Tibial artery (tissue), 4 donors: ENCODE measurements at regions not wholly inside any gene's neighbourhood (a gene's known extent, or its start where the extent isn't known, plus 50 kb on each side); places are given as distances from the start of the nearest gene placed in this dataset.
"Not testable (repeated sequence)": the region's sequence is repeated elsewhere in the genome, so short reads cannot be mapped to it uniquely, and the experiment has no call there.

ENCODE experiments used
- DNase-seq, 2 donors: peaks; one replicate each; pipeline ENCODE4 v3.0.0-alpha.2; 2019
- H3K27ac ChIP-seq, 2 donors: fragments of 200-600 bp; sonication (generic) in 1 of 2; 1 replicate in 1 of 2; 2 replicates in 1 of 2; pipeline ENCODE4 v1.5.1; 2018 to 2019; ENCODE audit warnings: mild to moderate bottlenecking in 1 of 2
- H3K27me3 ChIP-seq, 2 donors: fragments of 200-600 bp; sonication (generic) in 1 of 2; one replicate each; pipeline versions ENCODE4 v1.5.1 to v1.6.0; 2016 to 2019
- H3K36me3 ChIP-seq, 3 donors: fragments of 200-600 bp; sonication (generic) in 2 of 3; one replicate each; pipeline ENCODE4 v1.5.1; 2016 to 2019; ENCODE audit warnings: mild to moderate bottlenecking in 2 of 3
- H3K4me1 ChIP-seq, 4 donors: fragments of 200-600 bp; sonication (generic) in 2 of 4; 1 replicate in 3 of 4; 2 replicates in 1 of 4; pipeline ENCODE4 v1.5.1; 2016 to 2019
- H3K4me3 ChIP-seq, 2 donors: fragments of 200-600 bp; sonication (generic) in 1 of 2; 1 replicate in 1 of 2; 2 replicates in 1 of 2; pipeline ENCODE4 v1.5.1; 2018 to 2019; ENCODE audit warnings: mild to moderate bottlenecking in 2 of 2
- H3K9me3 ChIP-seq, 3 donors: fragments of 200-600 bp; sonication (generic) in 1 of 3; one replicate each; pipeline ENCODE4 v1.5.1; 2016 to 2019
- intact Hi-C: fragments of 100-400 bp; cut with DNase I; formaldehyde crosslinking; loops from one replicate; pipeline ENCODE4 v1.15.0; 2023; ENCODE audit warnings: low total_unique reads
- TF ChIP-seq, protein P1 (sequence below), 2 experiments: fragments of 200-600 bp in 1 of 2; fragments of 450-650 bp in 1 of 2; IDR thresholded peaks; one replicate each; pipeline ENCODE4 v1.5.1; 2017 to 2019; ENCODE audit warnings: antibody characterized with exemption in 2 of 2, mild to moderate bottlenecking in 1 of 2, moderate library complexity in 1 of 2

DNA sequence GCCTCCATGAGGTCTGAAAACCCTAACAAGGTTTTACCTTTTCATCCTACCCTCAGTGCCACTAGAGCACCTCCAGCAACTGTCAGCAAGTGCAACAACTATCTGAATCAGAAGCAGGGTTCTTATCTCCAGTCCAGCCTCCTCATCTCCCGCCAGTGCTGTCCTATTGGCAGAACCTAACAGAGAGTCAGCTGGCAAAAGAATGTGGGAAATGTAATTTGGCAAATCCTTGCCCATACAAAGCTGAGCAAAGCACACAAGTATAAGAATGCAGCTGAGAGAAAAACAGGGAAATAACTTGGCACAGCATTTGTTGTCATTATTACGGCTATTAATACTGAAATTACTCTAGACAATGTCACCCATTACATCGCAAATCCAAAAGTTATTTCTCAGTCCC, 124.2 kb downstream of the ATP6V1G3 start:
- intact Hi-C loops = no loop called here
- Histone ChIP-seq H3K4me3 (no peak overlapping the region), H3K27me3 (no peaks in the 10 kb centered on the region), H3K27ac (no peak overlapping the region), H3K36me3 (no peaks in the 10 kb centered on the region), H3K9me3 (no peaks in the 10 kb centered on the region), H3K4me1 (no peaks in the 10 kb centered on the region)
- TF ChIP-seq, protein P1, sequence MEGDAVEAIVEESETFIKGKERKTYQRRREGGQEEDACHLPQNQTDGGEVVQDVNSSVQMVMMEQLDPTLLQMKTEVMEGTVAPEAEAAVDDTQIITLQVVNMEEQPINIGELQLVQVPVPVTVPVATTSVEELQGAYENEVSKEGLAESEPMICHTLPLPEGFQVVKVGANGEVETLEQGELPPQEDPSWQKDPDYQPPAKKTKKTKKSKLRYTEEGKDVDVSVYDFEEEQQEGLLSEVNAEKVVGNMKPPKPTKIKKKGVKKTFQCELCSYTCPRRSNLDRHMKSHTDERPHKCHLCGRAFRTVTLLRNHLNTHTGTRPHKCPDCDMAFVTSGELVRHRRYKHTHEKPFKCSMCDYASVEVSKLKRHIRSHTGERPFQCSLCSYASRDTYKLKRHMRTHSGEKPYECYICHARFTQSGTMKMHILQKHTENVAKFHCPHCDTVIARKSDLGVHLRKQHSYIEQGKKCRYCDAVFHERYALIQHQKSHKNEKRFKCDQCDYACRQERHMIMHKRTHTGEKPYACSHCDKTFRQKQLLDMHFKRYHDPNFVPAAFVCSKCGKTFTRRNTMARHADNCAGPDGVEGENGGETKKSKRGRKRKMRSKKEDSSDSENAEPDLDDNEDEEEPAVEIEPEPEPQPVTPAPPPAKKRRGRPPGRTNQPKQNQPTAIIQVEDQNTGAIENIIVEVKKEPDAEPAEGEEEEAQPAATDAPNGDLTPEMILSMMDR (IDR thresholded peaks at IDR 0.05) = no peak
- DNase-seq = no peak

GRCh38 chr1:198411240-198411639, 129.2 kb downstream of the ATP6V1G3 start:
- Histone ChIP-seq H3K27ac (no peak overlapping the region), H3K4me3 (no peak overlapping the region), H3K4me1 (no peaks in the 10 kb centered on the region), H3K36me3 (no peaks in the 10 kb centered on the region), H3K27me3 (no peaks in the 10 kb centered on the region), H3K9me3 (no peaks in the 10 kb centered on the region)
- intact Hi-C loops = no loop called here
- TF ChIP-seq, protein P1 (IDR thresholded peaks at IDR 0.05) = no peak
- DNase-seq = no peak

DNA sequence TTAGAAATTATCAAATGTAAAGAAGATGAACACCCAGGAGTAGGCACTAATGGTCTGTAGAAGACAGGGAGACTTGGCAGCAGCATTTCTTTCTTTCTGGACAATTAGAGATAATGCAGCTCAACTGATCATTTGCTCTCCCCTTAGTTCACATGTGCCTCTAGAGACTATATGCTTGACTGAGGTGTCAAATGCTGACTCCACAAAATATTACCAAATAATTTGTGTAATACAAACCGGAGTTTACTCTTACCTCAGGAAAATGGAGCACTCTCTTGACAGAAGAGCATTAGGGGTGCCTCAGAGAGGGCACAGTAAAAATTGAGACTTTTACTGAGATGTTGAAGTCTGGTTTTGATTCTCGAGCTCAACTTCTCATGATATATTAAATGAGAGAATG, 131.8 kb downstream of the ATP6V1G3 start:
- Histone ChIP-seq H3K9me3 (no peaks in the 10 kb centered on the region), H3K36me3 (no peaks in the 10 kb centered on the region), H3K4me3 (no peak overlapping the region), H3K4me1 (no peaks in the 10 kb centered on the region), H3K27me3 (no peaks in the 10 kb centered on the region), H3K27ac (no peak overlapping the region)
- intact Hi-C loops = no loop called here
- no peak for DNase-seq
- TF ChIP-seq, protein P1 (IDR thresholded peaks at IDR 0.05) = no peak

- H3K27ac ChIP-seq, H3K4me1 ChIP-seq, H3K27me3 ChIP-seq, intact Hi-C loops, H3K36me3 ChIP-seq, H3K9me3 ChIP-seq, DNase-seq, H3K4me3 ChIP-seq: not testable (repeated sequence)
Observed at GRCh38 chr1:198404632-198405031, 135.8 kb downstream of the ATP6V1G3 start.

GRCh38 chr1:198400063-198400462, 140.4 kb downstream of the ATP6V1G3 start:
- no peak overlapping the region for H3K4me3 ChIP-seq
- intact Hi-C loops = no loop called here
- no peaks in the 10 kb centered on the region for H3K9me3 ChIP-seq

DNA sequence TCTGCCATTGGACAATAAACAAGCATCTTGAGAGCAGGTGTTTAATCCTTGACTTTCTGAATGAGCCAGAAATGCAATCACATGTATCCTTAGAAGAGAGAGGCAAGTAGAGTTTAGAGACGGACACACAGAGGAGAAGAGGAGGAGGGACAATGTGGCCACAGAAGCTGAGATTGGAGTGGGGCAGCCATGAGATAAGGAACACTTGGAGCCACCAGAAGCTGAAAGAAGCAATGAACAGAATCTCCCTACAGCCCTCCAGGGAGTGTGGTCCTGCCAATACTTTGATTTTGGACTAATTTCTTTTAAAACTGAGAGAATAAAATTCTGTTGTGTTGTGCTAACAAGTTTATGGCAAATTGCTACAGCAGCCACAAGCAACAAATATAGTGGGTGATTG, 141.0 kb downstream of the ATP6V1G3 start:
- no peaks in the 10 kb centered on the region for H3K27me3 ChIP-seq
- intact Hi-C loops = no loop called here
- no peak for DNase-seq
- no peak overlapping the region for H3K4me3 ChIP-seq
- no peaks in the 10 kb centered on the region for H3K36me3 ChIP-seq
- no peaks in the 10 kb centered on the region for H3K9me3 ChIP-seq
- no peak overlapping the region for H3K27ac ChIP-seq
- no peaks in the 10 kb centered on the region for H3K4me1 ChIP-seq
- TF ChIP-seq, protein P1 (IDR thresholded peaks at IDR 0.05) = no peak

More at GRCh38 chr1:198400063-198400462, 140.4 kb downstream of the ATP6V1G3 start:
- DNase-seq = no peak
- Histone ChIP-seq H3K36me3 (no peaks in the 10 kb centered on the region), H3K27ac (no peak overlapping the region), H3K27me3 (no peaks in the 10 kb centered on the region), H3K4me1 (no peaks in the 10 kb centered on the region)
- TF ChIP-seq, protein P1 (IDR thresholded peaks at IDR 0.05) = no peak
